HCT116 (cell line): ENCODE measurements at regions not wholly inside any gene's neighbourhood (a gene's known extent, or its start where the extent isn't known, plus 50 kb on each side); places are given as distances from the start of the nearest gene placed in this dataset.

Experiments
- ATAC-seq: fragments of 200-7000 bp; cut with Tn5 transposase; 2 replicates; pipeline ENCODE4 v1.9.1; 2020; ENCODE audit warnings: mild to moderate bottlenecking, moderate library complexity
- BruUV-seq: library from RNA; stranded (reverse); fragments of 400-500 nt; replicated peaks from 2 replicates; lab custom pipeline; 2021; lab: Mats Ljungman, UMichigan
- CTCF ChIA-PET: fragments of 300-600 bp; sonication (Branson Sonifier 250); formaldehyde crosslinking; loops from one replicate; lab custom pipeline; 2021; ENCODE audit warnings: antibody characterized with exemption; lab: Charles Lee
- POLR2A ChIA-PET: fragments of 300-600, 350-600 bp; sonication (Branson Sonifier 250); formaldehyde crosslinking; loops from one replicate; lab custom pipeline; 2021; ENCODE audit warnings: antibody characterized with exemption; lab: Charles Lee
- RAD21 ChIA-PET, 2 experiments: fragments of 300-600 bp; sonication (Branson Sonifier 250); formaldehyde crosslinking; loops; one replicate each; lab custom pipeline; 2023; ENCODE audit warnings: low total read pairs in 2 of 2; ENCODE audit not compliant: uncharacterized antibody in 2 of 2, unreplicated experiment in 2 of 2, low non-redundant PET in 1 of 2; lab: Charles Lee
- DNase-seq: peaks from one replicate; pipeline ENCODE4 v3.0.0-alpha.2; 2010; ENCODE audit warnings: low read depth, low spot score
- H2AFZ ChIP-seq: fragments of 200-600 bp; shearing (Covaris generic), sonication (generic); 2 replicates; pipeline ENCODE4 v1.6.1; 2017; ENCODE audit warnings: low read depth, mixed run types, mixed read lengths, antibody characterized with exemption, low read length; ENCODE audit not compliant: poor library complexity, severe bottlenecking
- H3K27ac ChIP-seq: 2 replicates; pipeline ENCODE4 v1.5.1; 2012; ENCODE audit warnings: low read depth, low read length
- H3K27me3 ChIP-seq: fragments of 200-600 bp; sonication (generic); 2 replicates; pipeline ENCODE4 v1.6.1; 2016; ENCODE audit warnings: mixed run types, low read length, mixed read lengths; ENCODE audit not compliant: insufficient read depth
- H3K36me3 ChIP-seq, 2 experiments: fragments of 200-500 bp in 1 of 2; fragments of 200-600 bp in 1 of 2; sonication (Bioruptor generic) in 1 of 2; sonication (generic) in 1 of 2; 2 replicates each; pipeline versions ENCODE4 v1.5.1 to v1.6.1; 2014 to 2016; ENCODE audit warnings: low read length in 2 of 2, inconsistent platforms in 1 of 2, mixed read lengths in 1 of 2, mixed run types in 1 of 2; ENCODE audit not compliant: insufficient read depth in 2 of 2, control insufficient read depth in 1 of 2
- H3K4me1 ChIP-seq, 2 experiments: fragments of 200-600 bp in 1 of 2; sonication (generic) in 1 of 2; 2 replicates each; pipeline versions ENCODE4 v1.5.1 to v1.6.1; 2012 to 2017; ENCODE audit warnings: low read length in 2 of 2, inconsistent platforms in 1 of 2, mild to moderate bottlenecking in 1 of 2, mixed read lengths in 1 of 2, mixed run types in 1 of 2, moderate library complexity in 1 of 2; ENCODE audit not compliant: insufficient read depth in 2 of 2, control insufficient read depth in 1 of 2
- H3K4me2 ChIP-seq: fragments of 200-600 bp; sonication (generic); 2 replicates; pipeline ENCODE4 v1.6.1; 2017; ENCODE audit warnings: mixed run types, low read length, mixed read lengths
- H3K4me3 ChIP-seq, 2 experiments: fragments of 200-600 bp in 1 of 2; sonication (generic) in 1 of 2; replicated peaks in 1 of 2; 2 replicates each; pipeline ENCODE4 v1.5.1; 2011 to 2016; ENCODE audit warnings: low read length in 2 of 2, control low read depth in 1 of 2, low read depth in 1 of 2, mild to moderate bottlenecking in 1 of 2, mixed read lengths in 1 of 2, mixed run types in 1 of 2
- H3K79me2 ChIP-seq: fragments of 200-600 bp; sonication (generic); 2 replicates; pipeline ENCODE4 v1.6.1; 2017; ENCODE audit warnings: mild to moderate bottlenecking, mixed run types, low read length, moderate library complexity, mixed read lengths; ENCODE audit not compliant: insufficient read depth
- H3K9ac ChIP-seq: fragments of 200-600 bp; sonication (generic); 2 replicates; pipeline ENCODE4 v1.6.1; 2016; ENCODE audit warnings: low read length, mixed read lengths
- H3K9me2 ChIP-seq: fragments of 200-600 bp; sonication (generic), shearing (Covaris generic); 2 replicates; pipeline ENCODE4 v1.6.1; 2017; ENCODE audit warnings: mixed run types, mild to moderate bottlenecking, moderate library complexity; ENCODE audit not compliant: insufficient read depth
- H3K9me3 ChIP-seq, 2 experiments: fragments of 200-500 bp in 1 of 2; fragments of 200-600 bp in 1 of 2; sonication (Bioruptor generic) in 1 of 2; sonication (generic) in 1 of 2; 2 replicates each; pipeline ENCODE4 v1.6.1; 2014 to 2017; ENCODE audit warnings: low read length in 2 of 2, mixed read lengths in 2 of 2, inconsistent platforms in 1 of 2, low read depth in 1 of 2, mild to moderate bottlenecking in 1 of 2, mixed run types in 1 of 2, moderate library complexity in 1 of 2; ENCODE audit not compliant: control insufficient read depth in 1 of 2, insufficient read depth in 1 of 2
- H4K20me1 ChIP-seq: fragments of 200-600 bp; sonication (generic), shearing (Covaris generic); 2 replicates; pipeline ENCODE4 v1.6.1; 2017; ENCODE audit warnings: mixed run types, mild to moderate bottlenecking, moderate library complexity; ENCODE audit not compliant: insufficient read depth
- ATF3 ChIP-seq: IDR thresholded peaks from 2 replicates; pipeline ENCODE4 v1.6.1; 2012
- CEBPB ChIP-seq: IDR thresholded peaks from 2 replicates; pipeline ENCODE4 v1.6.1; 2012; ENCODE audit warnings: low read depth
- EGR1 ChIP-seq: IDR thresholded peaks from 2 replicates; pipeline ENCODE4 v1.6.1; 2012; ENCODE audit warnings: low read depth
- ELF1 ChIP-seq: IDR thresholded peaks from 2 replicates; pipeline ENCODE4 v1.6.1; 2012; ENCODE audit warnings: low read depth, borderline replicate concordance
- EZH2 ChIP-seq: fragments of 200-600 bp; sonication (generic); IDR thresholded peaks from 2 replicates; pipeline ENCODE4 v1.6.1; 2017; ENCODE audit warnings: antibody characterized with exemption, mixed run types
- JUND ChIP-seq: IDR thresholded peaks from 2 replicates; pipeline ENCODE4 v1.6.1; 2012
- POLR2A ChIP-seq: IDR thresholded peaks from 2 replicates; pipeline ENCODE4 v1.7.0; 2011; ENCODE audit warnings: borderline replicate concordance; ENCODE audit not compliant: insufficient read depth, insufficient read length; ENCODE audit errors: extremely low read depth
- POLR2AphosphoS5 ChIP-seq: IDR thresholded peaks from 2 replicates; pipeline ENCODE4 v1.6.1; 2011; ENCODE audit warnings: mild to moderate bottlenecking, low read depth, low read length, moderate library complexity
- RAD21 ChIP-seq: IDR thresholded peaks from 2 replicates; pipeline ENCODE4 v1.6.1; 2012; ENCODE audit warnings: low read depth, mild to moderate bottlenecking
- SRF ChIP-seq: IDR thresholded peaks from 2 replicates; pipeline ENCODE4 v1.6.1; 2012; ENCODE audit warnings: low read depth
- YY1 ChIP-seq: IDR thresholded peaks from 2 replicates; pipeline ENCODE4 v1.6.1; 2011; ENCODE audit warnings: low read length, low read depth, moderate library complexity, mild to moderate bottlenecking; ENCODE audit not compliant: insufficient replicate concordance; ENCODE audit errors: extremely low read depth
- ZFX ChIP-seq: fragments of 450-650 bp; IDR thresholded peaks from 2 replicates; pipeline ENCODE4 v1.6.1; 2017
- intact Hi-C: fragments of 100-400 bp; cut with micrococcal nuclease; formaldehyde crosslinking; loops from 2 replicates; pipeline ENCODE4 v1.10.0; 2022

GRCh38 chr2:64840426-64840881 lies 148.7 kb upstream of the SLC1A4 start:
- Histone ChIP-seq H3K9me2 (no peaks in the 10 kb centered on the region), H4K20me1 (no peaks in the 10 kb centered on the region), H3K9ac (peak overlapping the region; percentile 59; the same call in 1 of the 2 replicates), H2AFZ (no peak overlapping the region), H3K4me3 (no peak overlapping the region)
- CTCF ChIA-PET, result interaction anchor here (1.2 kb wide), 1 partner anchor 194 kb away, joined by 3 read pairs; no protein-coding TSS in a partner anchor
- RAD21 ChIA-PET, result no interaction called here
- ATAC-seq (no peak), DNase-seq (no peak)
- POLR2A ChIA-PET, result interaction anchor here (2.2 to 5.6 kb wide), 5 partner anchors 8 to 187 kb away, joined by 7 to 47 read pairs (median 38); partner anchors contain the start of gene SERTAD2
- TF ChIP-seq ATF3, result no peak
- TF ChIP-seq POLR2AphosphoS5, result no peak
- TF ChIP-seq JUND, result no peak
- no peak for TF ChIP-seq RAD21
- no peak for TF ChIP-seq SRF
- TF ChIP-seq EGR1, result no peak
- TF ChIP-seq CEBPB, result no peak
- no peak for TF ChIP-seq ZFX
- TF ChIP-seq POLR2A, result no peak
- no peak for TF ChIP-seq YY1
- no peak for TF ChIP-seq EZH2
- no peak for TF ChIP-seq ELF1
- TF ChIP-seq, all 23 proteins: peak for 0
- peak overlapping the region; percentile 91; the same call in 1 of the 2 replicates for H3K27ac ChIP-seq
- H3K4me2 ChIP-seq, result peak overlapping the region; percentile 66; the same call in 1 of the 2 replicates
- H3K79me2 ChIP-seq, result no peaks in the 10 kb centered on the region
- intact Hi-C loops, result no loop called here
- BruUV-seq, result TSS peak; percentile 42
- peaks cover 56 to 69% of the 10 kb centered on the region in 2 experiments for H3K4me1 ChIP-seq
- H3K27me3 ChIP-seq, result no peaks in the 10 kb centered on the region
- no peaks in the 10 kb centered on the region for H3K9me3 ChIP-seq
- H3K36me3 ChIP-seq, result no peaks in the 10 kb centered on the region
